Stomach (tissue), 4 donors: ENCODE measurements at regions not wholly inside any gene's neighbourhood (a gene's known extent, or its start where the extent isn't known, plus 50 kb on each side); places are given as distances from the start of the nearest gene placed in this dataset.

Experiments used
- CTCF ChIP-seq, 7 experiments: fragments of 450-650 bp in 4 of 7; fragments of 200-600 bp in 3 of 7; sonication (generic) in 3 of 7; IDR thresholded peaks; one replicate each; pipeline ENCODE4 v1.5.1; 2016 to 2019; ENCODE audit warnings: antibody characterized with exemption in 7 of 7, control low read depth in 2 of 7, mild to moderate bottlenecking in 1 of 7
- POLR2A ChIP-seq, 4 donors: fragments of 450-650 bp; IDR thresholded peaks; one replicate each; pipeline ENCODE4 v1.6.1; 2016; ENCODE audit warnings: antibody characterized with exemption in 4 of 4, control low read depth in 2 of 4, mild to moderate bottlenecking in 1 of 4, moderate library complexity in 1 of 4
- POLR2AphosphoS5 ChIP-seq, 3 donors: sonication (generic); formaldehyde crosslinking; IDR thresholded peaks; one replicate each; pipeline ENCODE4 v1.6.1; 2016; ENCODE audit warnings: antibody characterized with exemption in 3 of 3

- TF ChIP-seq CTCF (IDR thresholded peaks at IDR 0.05), result no peak
- no peak for TF ChIP-seq POLR2AphosphoS5 (IDR thresholded peaks at IDR 0.05)
- no peak for TF ChIP-seq POLR2A (IDR thresholded peaks at IDR 0.05)
Measured at GRCh38 chr1:58094221-58094620, 452.3 kb downstream of the OMA1 start.
